HFFc6 (cell line): ENCODE measurements at regions not wholly inside any gene's neighbourhood (a gene's known extent, or its start where the extent isn't known, plus 50 kb on each side); places are given as distances from the start of the nearest gene placed in this dataset.

Source experiments
- DNase-seq: peaks from one replicate; pipeline ENCODE4 v3.0.0-alpha.2; 2018
- H3K27ac Mint-ChIP-seq: 2 replicates; pipeline ENCODE4 v1.8.0; 2020; ENCODE audit warnings: mild to moderate bottlenecking, mixed read lengths
- H3K27me3 Mint-ChIP-seq: 2 replicates; pipeline ENCODE4 v1.8.0; 2021; ENCODE audit warnings: mild to moderate bottlenecking, moderate library complexity, mixed read lengths; ENCODE audit not compliant: insufficient read depth
- H3K36me3 Mint-ChIP-seq: 2 replicates; pipeline ENCODE4 v1.8.0; 2021; ENCODE audit warnings: low read depth, mixed read lengths
- H3K4me1 Mint-ChIP-seq: 2 replicates; pipeline ENCODE4 v1.8.0; 2020; ENCODE audit warnings: low read depth, mixed read lengths
- H3K4me3 Mint-ChIP-seq: 2 replicates; pipeline ENCODE4 v1.8.0; 2020; ENCODE audit warnings: mild to moderate bottlenecking, moderate library complexity, mixed read lengths
- H3K9me3 Mint-ChIP-seq: 2 replicates; pipeline ENCODE4 v1.8.0; 2020; ENCODE audit warnings: mild to moderate bottlenecking, mixed read lengths
- TF ChIP-seq, protein P1 (sequence below): fragments of 200-600 bp; sonication (generic); IDR thresholded peaks from 2 replicates; pipeline ENCODE4 v1.5.0; 2021; ENCODE audit warnings: antibody characterized with exemption, mild to moderate bottlenecking

- no peaks in the 10 kb centered on the region for H3K36me3 Mint-ChIP-seq
- peaks cover 27% of the 10 kb centered on the region for H3K9me3 Mint-ChIP-seq
Observed at GRCh38 chr3:182631183-182632076, 161.9 kb upstream of the ATP11B start.

GRCh38 chr3:182632077-182632393, 161.3 kb upstream of the ATP11B start:
- Mint-ChIP-seq H3K4me3 (no peak overlapping the region), H3K36me3 (no peaks in the 10 kb centered on the region)

More at GRCh38 chr3:182631183-182632076, 161.9 kb upstream of the ATP11B start:
- no peak for DNase-seq
- Mint-ChIP-seq H3K4me1 (no peaks in the 10 kb centered on the region), H3K4me3 (no peak overlapping the region), H3K27ac (no peak overlapping the region), H3K27me3 (peaks cover 2% of the 10 kb centered on the region; the same call in 1 of the 2 replicates)
- TF ChIP-seq, protein P1, sequence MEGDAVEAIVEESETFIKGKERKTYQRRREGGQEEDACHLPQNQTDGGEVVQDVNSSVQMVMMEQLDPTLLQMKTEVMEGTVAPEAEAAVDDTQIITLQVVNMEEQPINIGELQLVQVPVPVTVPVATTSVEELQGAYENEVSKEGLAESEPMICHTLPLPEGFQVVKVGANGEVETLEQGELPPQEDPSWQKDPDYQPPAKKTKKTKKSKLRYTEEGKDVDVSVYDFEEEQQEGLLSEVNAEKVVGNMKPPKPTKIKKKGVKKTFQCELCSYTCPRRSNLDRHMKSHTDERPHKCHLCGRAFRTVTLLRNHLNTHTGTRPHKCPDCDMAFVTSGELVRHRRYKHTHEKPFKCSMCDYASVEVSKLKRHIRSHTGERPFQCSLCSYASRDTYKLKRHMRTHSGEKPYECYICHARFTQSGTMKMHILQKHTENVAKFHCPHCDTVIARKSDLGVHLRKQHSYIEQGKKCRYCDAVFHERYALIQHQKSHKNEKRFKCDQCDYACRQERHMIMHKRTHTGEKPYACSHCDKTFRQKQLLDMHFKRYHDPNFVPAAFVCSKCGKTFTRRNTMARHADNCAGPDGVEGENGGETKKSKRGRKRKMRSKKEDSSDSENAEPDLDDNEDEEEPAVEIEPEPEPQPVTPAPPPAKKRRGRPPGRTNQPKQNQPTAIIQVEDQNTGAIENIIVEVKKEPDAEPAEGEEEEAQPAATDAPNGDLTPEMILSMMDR = no peak

GRCh38 chr3:182633186-182633585, 160.1 kb upstream of the ATP11B start:
- Mint-ChIP-seq H3K27me3 (peaks cover 2% of the 10 kb centered on the region; the same call in 1 of the 2 replicates), H3K27ac (no peak overlapping the region), H3K9me3 (peaks cover 31% of the 10 kb centered on the region), H3K4me1 (no peaks in the 10 kb centered on the region), H3K4me3 (no peak overlapping the region), H3K36me3 (no peaks in the 10 kb centered on the region)
- TF ChIP-seq, protein P1 = no peak
- DNase-seq = no peak

More at GRCh38 chr3:182632077-182632393, 161.3 kb upstream of the ATP11B start:
- no peak for DNase-seq
- no peak overlapping the region for H3K27ac Mint-ChIP-seq
- no peaks in the 10 kb centered on the region for H3K4me1 Mint-ChIP-seq
- TF ChIP-seq, protein P1 = no peak
- peaks cover 2% of the 10 kb centered on the region; the same call in 1 of the 2 replicates for H3K27me3 Mint-ChIP-seq
- H3K9me3 Mint-ChIP-seq = peaks cover 27% of the 10 kb centered on the region

- peaks cover 32% of the 10 kb centered on the region for H3K9me3 Mint-ChIP-seq
- TF ChIP-seq, protein P1 = no peak
- no peak for DNase-seq
- no peak overlapping the region for H3K4me3 Mint-ChIP-seq
- H3K36me3 Mint-ChIP-seq = no peaks in the 10 kb centered on the region
- no peak overlapping the region for H3K27ac Mint-ChIP-seq
- no peaks in the 10 kb centered on the region; the same call in 1 of the 2 replicates for H3K27me3 Mint-ChIP-seq
- no peaks in the 10 kb centered on the region for H3K4me1 Mint-ChIP-seq
Observed at GRCh38 chr3:182636646-182637045, 156.7 kb upstream of the ATP11B start.

GRCh38 chr3:182637350-182638110, 155.8 kb upstream of the ATP11B start:
- no peaks in the 10 kb centered on the region for H3K36me3 Mint-ChIP-seq

More at GRCh38 chr3:182637350-182638110, 155.8 kb upstream of the ATP11B start:
- Mint-ChIP-seq H3K4me3 (no peak overlapping the region), H3K9me3 (peaks cover 28% of the 10 kb centered on the region), H3K27me3 (no peaks in the 10 kb centered on the region; the same call in 1 of the 2 replicates), H3K4me1 (no peaks in the 10 kb centered on the region), H3K27ac (no peak overlapping the region)
- TF ChIP-seq, protein P1 = no peak
- no peak for DNase-seq
